ENCODE measurements at regions not wholly inside any gene's neighbourhood (a gene's known extent, or its start where the extent isn't known, plus 50 kb on each side); places are given as distances from the start of the nearest gene placed in this dataset.
"Not testable (repeated sequence)": the region's sequence is repeated elsewhere in the genome, so short reads cannot be mapped to it uniquely, and the experiment has no call there.

DNA sequence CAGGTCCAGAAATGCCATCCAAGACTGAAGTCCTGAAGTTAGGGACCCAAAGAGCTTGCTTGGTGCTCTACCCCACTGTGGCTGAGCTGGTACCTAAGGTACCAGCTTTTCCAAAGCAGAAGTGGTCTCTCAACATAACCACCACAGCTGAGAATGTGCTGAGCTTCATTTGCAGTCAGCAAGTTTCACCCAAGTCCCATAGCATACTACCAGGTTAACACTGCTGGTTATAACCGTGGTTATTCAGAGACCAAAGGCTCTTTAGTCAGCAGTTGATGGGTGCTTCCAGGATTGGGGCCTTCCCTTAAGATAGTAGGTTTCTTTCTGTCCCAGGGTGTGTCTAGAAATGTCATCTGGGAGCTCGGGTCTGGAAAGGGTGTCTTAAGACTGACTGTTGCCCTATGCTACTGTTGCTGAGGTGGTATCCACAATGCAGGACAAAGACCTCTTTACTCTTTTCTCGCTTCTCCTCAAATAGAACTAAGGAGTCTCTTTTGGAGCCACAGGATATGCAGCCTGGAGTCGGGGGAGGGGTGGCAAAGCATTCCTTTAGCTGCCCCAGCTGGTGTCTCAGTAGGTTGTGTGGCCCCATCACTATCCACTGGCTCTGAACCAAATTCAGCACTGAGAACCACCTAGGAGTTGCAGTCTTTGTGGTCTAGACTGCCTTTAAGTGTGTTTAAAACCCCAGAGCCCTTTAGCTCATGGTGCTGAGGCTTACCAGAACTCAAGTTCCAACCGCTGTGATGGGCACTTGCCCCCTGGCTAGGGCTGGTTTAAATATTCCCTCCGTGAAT is 354.9 kb upstream of the SEMA3C start:
- no peak for DNase-seq

DNA sequence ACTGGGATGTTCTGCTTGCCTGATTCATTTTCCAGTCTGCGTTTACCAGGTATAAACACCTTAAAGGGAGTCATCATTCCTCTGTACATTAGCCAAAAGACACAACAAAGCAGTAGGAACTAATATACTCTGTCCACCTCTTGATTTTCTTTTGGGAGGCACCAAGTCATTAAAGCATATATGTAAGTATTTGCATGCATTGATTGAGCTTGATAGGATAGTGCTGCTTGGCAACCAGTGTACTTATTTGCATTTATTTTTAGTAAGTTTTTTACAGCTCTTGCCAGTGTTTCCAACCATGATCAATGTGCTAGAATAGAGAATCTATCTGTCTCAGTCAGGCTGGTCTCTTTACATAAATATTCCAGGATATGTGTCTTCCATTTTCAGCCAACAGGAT is 353.3 kb upstream of the SEMA3C start:
- no peak for DNase-seq

DNA sequence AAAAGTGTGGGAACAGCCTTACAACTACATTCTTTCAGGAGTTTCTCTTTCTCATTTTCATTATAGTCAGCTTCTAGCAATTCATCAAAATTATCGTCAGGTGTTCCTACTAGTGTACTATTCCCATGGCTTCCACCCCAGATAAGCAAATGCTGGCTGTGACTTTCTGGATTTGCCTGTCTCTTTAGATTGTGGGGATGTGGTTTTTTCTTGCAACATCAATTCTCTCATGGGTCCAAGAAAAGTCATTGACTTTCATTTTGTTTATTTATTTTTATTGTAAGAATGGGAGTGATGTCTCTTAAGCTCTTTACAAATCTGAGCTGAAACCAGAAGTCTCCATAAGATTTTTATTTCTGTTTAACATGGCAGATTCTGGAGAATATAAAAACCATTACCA is 349.7 kb upstream of the SEMA3C start:
- DNase-seq, result no peak

DNA sequence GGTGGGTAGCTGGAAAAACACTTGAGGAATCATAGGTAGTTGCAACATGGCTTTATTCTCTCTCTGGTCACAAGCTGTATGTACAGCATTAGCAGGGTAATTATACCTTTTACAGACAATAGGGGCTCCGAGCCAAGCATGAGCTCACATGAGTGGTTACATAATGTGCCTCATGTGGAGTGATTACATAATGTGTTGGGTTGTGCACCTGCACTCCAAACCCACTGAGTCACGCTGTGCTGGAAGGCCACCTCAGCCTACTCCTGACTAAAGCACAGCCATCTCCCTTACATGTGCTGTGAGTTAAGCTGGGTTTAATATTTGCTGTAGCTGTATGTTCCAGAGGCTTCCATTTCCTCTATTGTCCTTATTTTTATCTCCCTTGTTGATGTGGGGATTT is 348.7 kb upstream of the SEMA3C start:
- DNase-seq, result no peak

DNA sequence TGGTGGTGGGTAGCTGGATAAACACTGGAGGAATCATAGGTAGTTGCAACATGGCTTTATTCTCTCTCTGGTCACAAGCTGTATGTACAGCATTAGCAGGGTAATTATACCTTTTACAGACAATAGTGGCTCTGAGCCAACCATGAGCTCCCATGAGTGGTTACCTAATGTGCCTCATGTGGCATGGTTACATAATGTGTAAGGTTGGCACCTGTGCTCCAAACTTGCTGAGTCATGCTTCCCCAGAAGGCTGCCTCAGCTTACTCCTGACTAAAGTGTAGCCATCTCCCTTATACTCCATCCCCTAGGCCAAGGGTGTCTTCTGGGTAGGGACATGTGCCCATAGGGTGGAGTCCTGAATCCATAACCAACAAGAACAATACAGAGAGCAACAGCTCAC is 345.3 kb upstream of the SEMA3C start:
- DNase-seq, result no peak

DNA sequence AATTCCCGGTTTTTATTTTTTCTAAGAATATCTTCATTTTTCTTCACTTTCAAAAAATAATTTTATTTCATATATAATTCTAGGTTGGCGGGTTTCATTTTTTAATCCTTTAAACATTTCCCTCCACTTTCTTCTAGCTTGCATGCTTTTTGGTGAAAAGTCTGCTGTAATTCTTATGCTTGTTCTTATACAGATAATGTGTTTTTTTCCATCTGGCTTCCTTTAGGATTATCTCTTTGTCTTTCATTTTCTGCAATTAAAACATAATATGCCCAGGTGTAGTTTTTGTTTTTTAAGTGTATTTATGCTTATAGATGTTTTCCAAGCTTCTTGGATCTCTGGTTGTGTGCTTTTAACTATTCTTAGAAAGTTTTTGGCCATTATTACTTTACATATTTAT is 341.3 kb upstream of the SEMA3C start:
- no peak for DNase-seq

DNA sequence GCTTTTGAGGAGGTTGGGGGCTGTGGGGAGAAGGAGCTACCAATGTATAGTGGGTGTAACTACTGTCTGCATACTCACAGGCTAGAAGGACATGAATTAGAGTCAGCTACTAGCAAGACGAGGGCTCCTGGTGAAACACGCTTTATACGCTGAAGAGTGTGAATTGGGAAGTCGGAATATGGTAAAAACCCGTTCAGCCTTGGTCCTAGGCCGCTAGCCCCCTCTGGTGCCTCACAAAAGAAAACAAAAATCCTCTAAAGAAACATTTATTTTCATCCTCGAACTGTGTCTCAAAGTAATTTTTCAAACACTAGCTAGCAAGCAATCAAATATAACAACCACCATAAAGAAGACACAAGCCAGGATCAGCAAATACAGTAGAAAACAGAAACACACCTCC is 338.1 kb upstream of the SEMA3C start:
- DNase-seq, result peak; percentile 17

DNA sequence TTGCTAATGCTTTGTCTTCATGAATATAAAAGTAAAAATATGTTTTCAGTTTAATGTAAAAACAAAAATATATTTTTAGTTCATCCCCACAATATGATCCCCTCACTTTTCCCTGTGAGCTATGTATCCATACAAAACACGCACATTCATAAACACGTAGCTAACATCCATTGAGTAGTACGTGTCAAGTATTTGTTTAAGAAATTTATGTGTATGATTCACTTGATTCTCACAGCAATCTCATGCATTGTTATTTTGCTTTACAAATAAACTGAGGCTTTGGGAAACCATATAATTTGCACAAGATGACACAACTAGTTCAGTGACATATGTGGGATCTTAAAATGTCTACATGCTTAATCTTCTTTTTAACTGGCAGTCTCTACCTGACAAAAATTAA is 329.6 kb upstream of the SEMA3C start:
- DNase-seq, result no peak

DNA sequence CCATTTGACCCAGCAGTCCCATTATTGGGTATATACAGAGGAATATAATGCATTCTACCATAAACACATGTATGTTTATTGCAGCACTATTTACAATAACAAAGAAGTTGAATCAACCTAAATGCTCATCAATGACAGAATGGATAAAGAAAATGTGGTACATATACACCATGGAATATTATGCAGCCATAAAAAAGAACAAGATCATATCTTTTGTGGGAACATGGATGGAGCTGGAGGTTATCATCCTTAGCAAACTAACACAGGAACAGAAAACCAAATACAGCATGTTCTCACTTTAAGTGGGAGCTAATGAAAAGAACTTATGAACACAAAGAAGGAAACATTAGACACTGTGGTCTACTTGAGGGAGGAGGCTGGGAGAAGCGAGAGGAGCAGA is 328.5 kb upstream of the SEMA3C start:
- DNase-seq, result not testable (repeated sequence)

DNA sequence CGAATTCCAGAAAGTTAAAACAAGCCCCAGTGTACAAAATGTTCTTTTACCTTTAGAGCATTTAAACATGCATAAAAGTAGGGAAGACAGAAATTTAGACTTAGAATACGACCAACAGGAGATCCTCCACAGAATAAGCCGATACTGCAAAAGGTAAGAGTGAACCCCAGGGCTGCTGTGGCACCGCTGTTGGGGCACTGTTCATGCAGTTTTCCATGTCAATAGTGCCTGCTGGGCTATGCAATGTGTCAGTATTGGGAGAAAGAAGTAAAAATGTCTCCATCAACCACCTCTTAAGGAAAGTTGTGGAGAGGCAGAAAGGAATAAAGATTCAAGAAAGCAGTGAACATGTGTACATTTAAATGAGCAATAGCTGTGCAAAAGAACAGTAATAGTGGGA is 326.5 kb upstream of the SEMA3C start:
- no peak for DNase-seq

DNA sequence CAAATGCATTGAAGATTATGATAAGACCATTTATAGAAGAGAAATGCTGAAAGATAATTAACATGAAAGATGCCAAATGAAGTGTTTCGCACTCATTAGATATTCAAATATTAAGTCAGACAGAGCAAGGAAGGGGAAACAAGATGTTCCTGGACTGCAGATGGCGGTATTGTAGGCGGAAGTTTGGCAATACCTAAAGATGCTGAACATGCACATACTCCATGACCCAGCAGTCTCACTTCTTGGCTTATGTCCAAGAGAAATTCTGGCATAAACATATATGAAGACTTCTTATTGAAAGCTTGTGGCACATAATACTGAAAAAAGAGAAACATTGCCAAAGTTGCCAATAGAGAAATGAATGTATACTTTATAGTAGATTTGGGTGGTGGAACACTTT is 325.4 kb upstream of the SEMA3C start:
- DNase-seq, result peak; percentile 5

DNA sequence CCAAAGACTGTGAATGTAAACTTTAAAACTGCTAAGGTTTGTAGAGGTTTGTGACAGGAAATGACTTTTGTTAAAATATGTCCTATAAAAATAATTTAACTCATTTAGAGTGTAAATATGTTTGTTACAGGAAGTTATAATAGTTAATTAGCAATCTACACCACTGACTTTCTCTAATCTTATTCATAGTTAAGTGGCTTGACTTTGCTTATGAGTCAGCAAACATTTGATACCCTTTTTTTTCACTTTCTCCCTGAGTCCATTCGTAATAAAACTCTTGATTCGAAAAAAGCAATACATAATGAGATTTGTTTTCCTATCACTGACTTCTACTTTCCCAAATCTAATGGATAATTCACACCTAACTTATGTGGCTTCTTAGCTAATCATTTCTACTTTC is 317.7 kb upstream of the SEMA3C start:
- DNase-seq, result no peak

DNA sequence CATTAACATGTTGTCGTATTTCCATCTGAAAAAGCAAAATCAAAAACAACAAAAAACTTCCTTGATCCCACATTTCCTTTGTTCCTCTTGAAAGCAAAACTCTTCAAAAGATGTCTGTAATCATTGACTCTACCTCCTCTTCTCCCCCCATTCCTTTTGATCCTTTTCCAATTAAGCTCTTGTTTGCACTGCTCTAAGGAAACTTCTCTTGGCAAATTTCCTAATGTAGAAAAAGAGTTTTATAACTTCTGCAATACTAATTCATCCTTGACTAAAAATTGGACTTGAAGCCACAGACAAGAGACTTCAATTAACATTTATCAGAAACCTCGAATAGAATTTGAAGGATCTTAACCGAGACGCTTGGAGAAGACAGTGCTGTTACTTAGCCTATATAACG is 317.1 kb upstream of the SEMA3C start:
- DNase-seq, result no peak

DNA sequence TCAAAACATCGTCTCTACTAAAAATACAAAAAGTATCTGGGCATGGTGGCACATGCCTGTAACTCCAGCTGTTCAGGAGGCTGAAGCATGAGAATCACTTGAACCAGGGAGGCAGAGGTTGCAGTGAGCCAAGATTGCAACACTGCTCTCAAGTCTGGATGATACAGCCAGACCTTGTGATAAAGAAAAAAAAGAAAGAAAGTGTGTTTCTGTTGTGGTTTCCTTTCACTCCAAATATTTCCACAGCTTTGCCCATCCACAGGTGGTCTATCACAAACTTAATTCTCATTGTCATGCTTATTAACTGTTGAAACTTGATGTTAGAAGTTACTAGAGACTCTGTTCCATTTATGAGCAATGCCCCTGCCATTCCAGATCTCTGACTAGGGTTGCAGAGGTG is 316.0 kb upstream of the SEMA3C start:
- no peak for DNase-seq

DNA sequence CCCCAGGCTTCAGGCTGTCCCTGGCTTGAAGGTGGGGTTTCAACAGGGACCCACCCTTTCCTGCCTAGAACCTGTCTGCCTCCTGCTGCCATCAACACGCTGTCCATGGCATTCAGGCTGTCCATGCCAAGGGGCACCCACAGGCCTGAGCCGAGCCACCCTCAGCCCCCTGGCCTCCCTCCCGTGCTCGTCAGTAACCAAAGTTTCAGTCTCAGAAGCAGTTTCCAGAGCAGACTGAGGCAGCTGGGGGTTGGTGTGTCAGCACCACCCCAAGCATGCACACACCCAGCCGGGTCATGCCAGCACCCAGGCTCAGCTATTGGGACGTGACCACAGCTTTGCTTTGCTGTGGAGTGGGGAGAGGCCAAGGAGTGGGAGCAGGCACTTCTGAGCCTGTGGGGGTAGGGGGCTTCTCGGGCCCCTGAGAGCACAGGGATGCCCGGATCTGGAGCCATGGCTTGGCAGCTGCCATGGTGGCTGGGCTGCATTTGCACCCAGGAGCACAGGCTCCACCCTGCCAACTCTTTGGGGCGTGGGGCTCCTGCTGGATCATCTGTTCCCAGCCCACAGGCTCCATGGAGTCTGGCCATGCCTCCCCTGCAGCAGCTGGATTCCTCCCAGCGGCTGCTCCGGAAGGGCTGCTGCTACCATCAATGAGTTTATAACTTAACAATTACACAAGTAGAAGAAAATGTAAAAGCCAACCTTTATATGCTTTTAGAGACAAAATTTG is 314.5 kb upstream of the SEMA3C start:
- DNase-seq, result no peak

DNA sequence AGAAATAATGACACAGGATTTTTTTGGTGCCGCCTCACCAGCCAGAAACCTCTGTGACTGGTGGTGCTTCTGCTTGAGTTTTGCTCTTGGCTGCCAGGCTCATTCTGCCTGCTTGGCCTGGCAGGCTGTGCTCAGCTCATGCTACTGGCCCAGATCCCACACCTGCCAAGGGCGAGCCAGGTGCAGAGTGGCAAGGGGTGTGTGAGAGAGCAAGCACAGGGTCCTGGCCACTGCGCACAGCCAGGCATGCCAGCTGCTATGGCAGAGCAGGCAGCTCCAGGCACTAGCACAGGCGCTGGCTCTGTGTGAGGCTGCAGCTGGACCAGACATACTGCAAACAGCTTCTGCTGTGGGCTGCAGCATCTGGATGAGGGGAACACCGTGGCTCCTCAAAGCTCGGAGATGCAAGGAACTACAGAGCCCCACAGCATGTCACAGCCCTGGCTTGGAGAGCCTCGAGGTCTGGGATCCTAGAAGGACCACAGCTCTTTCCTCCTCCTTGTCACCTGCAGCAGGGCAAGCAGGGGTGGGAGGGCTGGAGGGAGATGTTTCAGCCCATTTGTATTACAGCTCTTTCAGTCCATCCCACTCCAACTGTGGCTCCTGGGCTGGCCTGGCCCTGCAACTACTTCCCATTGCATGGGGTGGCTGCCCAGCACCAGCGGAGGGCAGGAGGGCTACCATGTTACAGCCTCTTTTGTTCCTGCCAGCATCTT is 313.4 kb upstream of the SEMA3C start:
- no peak for DNase-seq

DNA sequence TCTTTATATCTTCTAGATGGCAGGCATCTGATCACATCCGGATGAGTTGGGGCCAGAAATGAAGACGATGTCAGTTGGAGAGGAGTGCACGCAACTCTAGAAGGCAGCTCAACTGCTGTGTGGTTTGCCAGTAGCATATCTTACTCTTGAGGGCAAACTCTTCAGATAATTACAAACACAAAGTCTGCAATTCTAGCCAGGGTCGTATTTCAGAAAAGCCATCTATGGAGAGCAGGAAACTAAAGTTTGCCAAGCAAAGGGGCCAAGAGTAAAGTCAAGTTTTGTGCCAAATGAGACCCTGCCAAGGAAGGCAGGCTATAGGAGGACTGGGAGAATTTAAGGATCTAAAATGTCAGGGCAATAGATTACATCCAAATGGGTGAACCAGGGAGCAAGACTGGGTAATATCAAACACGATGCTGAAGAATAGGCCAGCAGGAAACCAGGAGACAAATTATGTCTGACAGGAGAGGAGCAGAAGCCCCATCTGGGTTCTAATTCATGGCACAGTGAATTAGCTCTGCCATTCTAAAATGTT is 312.5 kb upstream of the SEMA3C start:
- no peak for DNase-seq

DNA sequence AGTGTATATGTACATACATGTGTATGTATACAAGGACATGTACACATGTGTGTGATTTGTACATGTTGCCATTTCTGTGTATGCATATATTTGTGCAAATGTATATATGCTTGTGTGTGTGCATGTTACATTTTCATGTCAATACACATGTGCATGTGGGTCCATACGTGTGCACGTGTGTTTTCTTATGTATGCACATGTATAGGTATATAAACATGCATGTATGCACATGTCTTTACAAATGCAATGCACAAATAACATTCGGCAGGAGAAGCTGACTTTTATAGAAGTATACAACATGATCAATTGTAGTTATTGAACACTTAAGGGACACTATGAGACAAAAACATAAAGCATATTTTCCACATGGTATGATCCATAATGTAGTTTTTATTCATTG is 307.4 kb upstream of the SEMA3C start:
- DNase-seq, result no peak

DNA sequence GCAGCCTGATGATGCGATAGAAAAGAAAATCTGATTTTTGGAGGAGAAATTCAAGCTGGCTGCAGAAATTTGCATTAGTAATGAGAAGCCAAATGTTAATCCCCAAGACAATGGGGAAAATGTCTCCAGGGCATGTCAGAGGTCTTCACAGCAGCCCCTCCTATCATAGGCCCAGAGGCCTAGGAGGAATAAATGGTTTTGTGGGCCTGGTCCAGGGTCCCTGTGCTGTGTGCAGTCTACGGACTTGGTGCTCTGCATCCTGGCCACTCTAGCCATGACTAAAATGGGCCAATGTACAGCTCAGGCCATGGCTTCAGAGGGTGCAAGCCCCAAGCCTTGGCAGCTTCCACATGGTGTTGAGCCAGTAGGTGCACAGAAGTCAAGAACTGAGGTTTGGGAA is 303.8 kb upstream of the SEMA3C start:
- DNase-seq, result not testable (repeated sequence)

DNA sequence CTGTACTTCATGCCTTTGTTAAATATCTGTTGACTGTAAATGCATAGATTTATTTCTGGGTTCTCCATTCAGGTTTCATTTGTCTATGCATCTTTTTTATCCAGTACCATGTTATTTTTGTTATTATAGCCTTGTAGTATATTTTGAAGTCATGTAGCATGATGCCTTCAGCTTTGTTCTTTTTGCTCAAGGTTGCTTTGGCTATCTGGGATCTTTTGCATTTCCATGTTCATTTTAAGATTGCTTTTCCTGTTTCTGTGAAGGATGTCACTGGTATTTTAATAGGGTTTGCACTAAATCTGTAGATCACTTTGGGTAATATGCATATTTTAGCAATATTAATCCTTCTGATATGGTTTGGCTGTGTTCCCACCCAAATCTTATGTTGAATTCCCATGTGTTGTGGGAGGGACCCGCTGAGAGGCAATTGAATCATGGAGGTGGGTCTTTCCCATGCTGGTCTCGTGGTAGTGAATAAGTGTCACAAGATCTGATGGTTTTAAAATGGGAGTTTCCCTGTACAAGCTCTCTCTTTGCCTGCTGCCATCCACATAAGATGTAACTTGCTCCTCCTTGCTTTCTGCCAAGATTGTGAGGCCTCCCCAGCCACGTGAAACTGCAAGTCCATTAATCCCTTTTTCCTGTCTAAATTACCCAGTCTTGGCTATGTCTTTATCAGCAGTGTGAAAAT is 302.8 kb upstream of the SEMA3C start:
- DNase-seq, result peak; percentile 5

DNA sequence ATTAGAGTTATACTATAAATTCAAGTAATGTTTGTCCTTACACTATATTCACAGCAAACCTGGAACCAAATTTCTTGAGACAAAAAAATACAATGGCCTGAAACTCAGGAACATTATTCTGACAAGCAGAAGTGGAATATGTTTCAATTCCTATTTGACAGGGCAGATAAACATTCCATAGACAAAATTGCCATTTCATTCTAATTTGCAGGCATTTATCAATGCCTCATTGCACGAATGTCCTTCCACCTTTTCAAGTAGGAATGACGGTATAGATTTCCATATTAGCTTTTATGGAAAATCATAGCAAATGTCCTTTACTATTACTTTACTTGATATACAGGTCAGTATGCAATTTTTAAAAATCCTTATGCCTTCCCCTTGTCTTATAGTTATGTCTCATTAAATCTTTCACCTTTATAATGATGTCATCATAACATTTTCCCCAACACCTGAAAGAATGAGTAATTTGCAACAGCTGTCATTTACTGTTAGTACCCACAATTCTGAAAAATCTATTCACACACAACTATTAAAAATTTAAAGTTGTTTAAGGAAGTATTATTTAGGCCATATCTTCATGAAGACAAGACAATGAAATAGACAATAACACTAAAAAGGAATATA is 299.7 kb upstream of the SEMA3C start:
- DNase-seq, result no peak

DNA sequence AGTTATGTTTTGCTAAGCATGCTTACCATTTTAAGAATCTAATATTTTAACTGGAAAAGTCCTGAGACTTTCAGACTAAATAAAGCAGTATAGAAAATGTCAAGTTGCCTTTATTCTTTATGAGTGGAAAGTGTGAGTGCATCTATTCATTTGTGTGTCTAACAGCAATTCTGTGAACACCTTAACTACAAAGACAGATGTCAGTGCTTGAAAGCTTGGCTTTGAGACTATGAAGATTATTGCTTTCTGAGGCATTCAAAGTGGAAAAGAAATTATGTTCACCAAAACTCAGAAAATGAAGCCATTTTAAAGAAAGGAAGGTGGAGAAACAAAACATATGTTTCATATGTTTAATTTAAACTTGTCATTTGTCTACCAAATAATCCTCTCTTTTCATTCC is 294.5 kb upstream of the SEMA3C start:
- DNase-seq, result no peak

DNA sequence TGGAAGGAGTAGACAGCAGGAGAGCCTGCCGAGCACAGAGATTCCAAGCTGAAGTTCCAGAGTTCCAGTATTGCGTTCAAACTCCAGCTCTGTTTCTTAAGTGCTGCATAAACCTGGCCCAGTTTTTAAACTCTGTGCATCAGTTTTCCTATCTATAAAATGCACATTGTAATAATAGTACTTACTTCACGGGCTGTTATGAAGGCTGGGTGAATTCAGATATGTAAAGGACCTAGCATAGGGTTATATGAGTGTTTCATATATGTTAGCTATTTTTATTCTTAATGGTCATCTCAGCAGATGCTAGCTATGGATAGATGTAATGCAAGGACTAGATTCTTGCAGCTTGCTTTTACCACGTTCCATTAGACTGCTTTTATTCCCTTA is 293.1 kb upstream of the SEMA3C start:
- no peak for DNase-seq
